Esophagus (tissue), 2 donors: ENCODE measurements at regions not wholly inside any gene's neighbourhood (a gene's known extent, or its start where the extent isn't known, plus 50 kb on each side); places are given as distances from the start of the nearest gene placed in this dataset.

Experiments used
- H3K27ac ChIP-seq, 2 donors: one replicate each; pipeline ENCODE4 v1.5.1; 2013; ENCODE audit warnings: low read depth in 2 of 2, mild to moderate bottlenecking in 2 of 2, inconsistent platforms in 1 of 2, low read length in 1 of 2, moderate library complexity in 1 of 2
- H3K27me3 ChIP-seq, 2 donors: one replicate each; pipeline ENCODE4 v1.6.1; 2013; ENCODE audit warnings: low read length in 2 of 2, control low read depth in 1 of 2, mild to moderate bottlenecking in 1 of 2; ENCODE audit not compliant: insufficient read depth in 2 of 2, control insufficient read depth in 1 of 2
- H3K36me3 ChIP-seq, 2 donors: one replicate each; pipeline ENCODE4 v1.6.1; 2013; ENCODE audit warnings: low read length in 1 of 2; ENCODE audit not compliant: control insufficient read depth in 2 of 2, insufficient read depth in 2 of 2
- H3K4me1 ChIP-seq, 2 donors: one replicate each; pipeline ENCODE4 v1.6.1; 2013; ENCODE audit warnings: low read length in 1 of 2; ENCODE audit not compliant: control insufficient read depth in 2 of 2, insufficient read depth in 2 of 2
- H3K4me3 ChIP-seq, 2 donors: one replicate each; pipeline ENCODE4 v1.5.1; 2013; ENCODE audit warnings: low read length in 2 of 2, mild to moderate bottlenecking in 2 of 2, low read depth in 1 of 2, moderate library complexity in 1 of 2
- H3K9me3 ChIP-seq, 2 donors: one replicate each; pipeline ENCODE4 v1.6.1; 2013; ENCODE audit warnings: mild to moderate bottlenecking in 2 of 2, low read depth in 1 of 2, low read length in 1 of 2, moderate library complexity in 1 of 2; ENCODE audit not compliant: control insufficient read depth in 2 of 2, insufficient read depth in 1 of 2
- WGBS, 2 donors: extraction: QIAGEN DNeasy Blood & Tissue Kit; methylation state at CpG; one replicate each; pipeline ENCODE4 v1.1.7; 2013; 5-methylcytosine and 5-hydroxymethylcytosine counted together
- donor health status: healthy with polysubstance abuse.
- donor health status: Bipolar disorder and iron deficiency.

DNA sequence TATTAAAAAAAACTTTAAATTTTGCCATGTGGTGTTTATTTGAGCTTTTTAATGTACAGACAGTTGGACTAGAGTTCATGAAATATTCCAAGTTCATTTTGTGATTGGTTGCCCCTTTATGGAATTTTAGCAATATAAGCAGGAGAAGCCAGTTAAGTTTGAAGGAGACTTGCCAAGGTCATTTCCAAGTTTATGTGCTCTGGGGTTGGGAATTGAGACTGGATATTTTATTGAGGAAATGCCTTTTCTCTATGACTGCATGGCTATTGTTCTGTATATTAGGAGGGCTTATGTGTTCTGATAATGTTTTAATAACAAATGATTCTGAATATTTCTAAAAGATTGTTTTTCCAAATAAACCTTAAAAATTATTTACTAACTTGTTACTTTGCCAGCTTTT, 67.0 kb upstream of the TCF4 start:
- no peak overlapping the region for H3K27ac ChIP-seq

DNA sequence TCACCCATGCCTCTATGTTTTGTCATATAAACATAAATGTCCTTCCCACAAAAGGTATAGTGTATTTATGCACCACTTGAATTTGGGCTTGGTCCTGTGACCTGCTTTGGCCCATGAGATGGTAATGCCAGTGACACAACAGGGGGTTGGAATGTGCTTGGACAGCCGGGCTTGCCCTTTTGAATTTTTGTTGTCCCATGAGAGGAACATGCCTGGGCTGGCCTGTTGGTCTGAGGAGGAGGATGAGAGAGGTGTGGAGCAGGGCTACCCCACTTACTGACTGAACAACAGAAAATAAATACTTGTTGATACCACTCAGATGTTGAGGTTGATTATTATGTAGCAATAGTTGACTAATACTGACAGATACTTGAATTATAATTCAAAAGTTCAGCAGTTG, 63.2 kb upstream of the TCF4 start:
- 39 to 74% methylated on average over 1 of the region's 1 CpG for WGBS, 2 donors

More for the DNA sequence above, 67.0 kb upstream of the TCF4 start:
- H3K27me3 ChIP-seq = no peaks in the 10 kb centered on the region
- H3K9me3 ChIP-seq = no peaks in the 10 kb centered on the region
- H3K36me3 ChIP-seq = no peaks in the 10 kb centered on the region
- no peaks in the 10 kb centered on the region for H3K4me1 ChIP-seq
- H3K4me3 ChIP-seq = no peak overlapping the region

DNA sequence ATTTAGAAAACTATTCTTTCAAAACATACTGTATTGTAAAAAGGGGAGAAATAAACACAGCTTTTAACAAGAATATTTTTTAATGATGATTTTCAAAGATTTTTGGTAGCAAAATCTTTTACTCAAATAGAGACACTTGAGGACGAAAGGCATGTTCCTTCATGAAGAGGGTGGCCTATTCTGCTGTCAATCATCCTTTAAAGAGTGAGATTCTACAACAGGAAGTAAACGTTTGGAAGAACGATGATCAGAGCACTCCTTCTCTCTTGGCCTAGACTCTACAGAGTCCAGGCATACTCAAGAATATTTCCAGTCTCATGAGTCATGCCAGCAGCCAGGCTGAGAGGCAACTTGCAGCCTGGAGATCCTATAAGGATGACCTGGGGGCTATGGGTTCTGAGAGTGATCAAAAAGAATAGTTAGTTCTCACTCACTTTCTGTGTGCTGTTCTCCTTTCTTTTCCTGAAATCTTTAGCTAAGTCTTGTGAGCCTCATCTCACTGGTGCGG, 62.4 kb upstream of the TCF4 start:
- Histone ChIP-seq H3K4me1 (no peaks in the 10 kb centered on the region), H3K4me3 (no peak overlapping the region), H3K27ac (no peak overlapping the region), H3K36me3 (no peaks in the 10 kb centered on the region), H3K27me3 (no peaks in the 10 kb centered on the region), H3K9me3 (no peaks in the 10 kb centered on the region)
- WGBS, 2 donors = 57 to 61% methylated on average over 4 of the region's 4 CpGs

More for the DNA sequence above, 63.2 kb upstream of the TCF4 start:
- no peaks in the 10 kb centered on the region for H3K9me3 ChIP-seq
- H3K4me1 ChIP-seq = no peaks in the 10 kb centered on the region
- no peaks in the 10 kb centered on the region for H3K27me3 ChIP-seq
- H3K36me3 ChIP-seq = no peaks in the 10 kb centered on the region
- no peak overlapping the region for H3K4me3 ChIP-seq
- no peak overlapping the region for H3K27ac ChIP-seq

DNA sequence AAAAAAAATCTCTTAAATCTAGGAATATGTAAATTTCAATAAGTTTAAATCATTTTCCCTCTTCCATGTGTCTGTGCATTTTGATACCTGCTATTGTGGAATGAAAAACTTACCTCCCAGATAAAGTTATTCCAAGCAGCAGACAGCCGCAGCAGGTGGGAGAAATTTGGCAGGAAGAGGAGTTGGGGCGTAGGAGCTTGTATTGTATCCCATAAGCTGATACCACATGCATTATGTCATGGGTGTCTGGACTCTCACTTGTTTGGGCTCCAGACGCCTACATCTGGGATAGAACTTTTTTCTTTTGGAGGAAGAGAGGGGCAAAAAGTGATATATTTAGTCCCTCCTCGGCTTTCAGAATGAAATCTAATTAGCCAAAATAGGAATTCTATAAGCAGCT, 59.3 kb upstream of the TCF4 start:
- Histone ChIP-seq H3K4me3 (no peak overlapping the region), H3K27ac (no peak overlapping the region), H3K4me1 (no peaks in the 10 kb centered on the region), H3K27me3 (no peaks in the 10 kb centered on the region), H3K9me3 (no peaks in the 10 kb centered on the region), H3K36me3 (no peaks in the 10 kb centered on the region)
- WGBS, 2 donors = 61 to 74% methylated on average over 4 of the region's 4 CpGs

GRCh38 chr18:55642191-55642590, 54.2 kb upstream of the TCF4 start:
- no peak overlapping the region for H3K27ac ChIP-seq
- H3K36me3 ChIP-seq = no peaks in the 10 kb centered on the region
- no peaks in the 10 kb centered on the region for H3K9me3 ChIP-seq
- no peaks in the 10 kb centered on the region for H3K4me1 ChIP-seq
- no peak overlapping the region for H3K4me3 ChIP-seq
- no peaks in the 10 kb centered on the region for H3K27me3 ChIP-seq
- 45 to 46% methylated on average over 2 of the region's 2 CpGs for WGBS, 2 donors

DNA sequence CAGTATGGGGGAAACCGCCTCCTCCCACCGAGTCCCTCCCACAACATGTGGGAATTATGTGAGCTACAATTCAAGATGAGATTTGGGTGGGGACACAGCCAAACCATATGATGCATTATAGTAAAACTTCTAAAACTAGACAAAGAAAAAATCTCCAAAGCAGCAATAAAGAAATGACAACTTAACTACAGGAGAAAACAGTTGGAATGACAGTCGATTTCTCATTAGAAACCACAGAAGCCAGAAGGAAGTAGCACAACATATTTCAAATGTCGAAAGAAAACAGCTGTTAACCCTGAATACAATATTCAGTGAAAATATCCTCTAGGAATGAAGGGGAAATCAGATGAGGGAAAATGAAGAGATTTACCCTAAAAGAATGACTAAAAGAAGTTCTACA, 53.5 kb upstream of the TCF4 start:
- Histone ChIP-seq H3K4me1 (no peaks in the 10 kb centered on the region), H3K27ac (no peak overlapping the region), H3K27me3 (no peaks in the 10 kb centered on the region), H3K36me3 (no peaks in the 10 kb centered on the region), H3K4me3 (no peak overlapping the region), H3K9me3 (no peaks in the 10 kb centered on the region)
- WGBS, 2 donors = 83 to 87% methylated on average over 4 of the region's 4 CpGs
